ENCODE measurements at regions not wholly inside any gene's neighbourhood (a gene's known extent, or its start where the extent isn't known, plus 50 kb on each side); places are given as distances from the start of the nearest gene placed in this dataset.

- TF ChIP-seq CTCF (IDR thresholded peaks at IDR 0.05; ENCODE audit: control insufficient read depth, extremely low read depth, insufficient read depth), result no peak
- no peak for DNase-seq (ENCODE audit: low read depth)
- H3K4me3 ChIP-seq (ENCODE audit: low read depth, low read length), result no peak overlapping the region
Measured at GRCh38 chr3:180383332-180384020, 218.5 kb upstream of the TTC14 start.

GRCh38 chr3:180390313-180390712 is 211.7 kb upstream of the TTC14 start:
- H3K4me3 ChIP-seq (ENCODE audit: low read depth, low read length), result no peak overlapping the region
- TF ChIP-seq CTCF (IDR thresholded peaks at IDR 0.05; ENCODE audit: control insufficient read depth, extremely low read depth, insufficient read depth), result no peak
- no peak for DNase-seq (ENCODE audit: low read depth)

GRCh38 chr3:180391001-180391400 is 211.0 kb upstream of the TTC14 start:
- DNase-seq (ENCODE audit: low read depth), result no peak
- no peak for TF ChIP-seq CTCF (IDR thresholded peaks at IDR 0.05; ENCODE audit: control insufficient read depth, extremely low read depth, insufficient read depth)
- no peak overlapping the region for H3K4me3 ChIP-seq (ENCODE audit: low read depth, low read length)

GRCh38 chr3:180401226-180401625 is 200.7 kb upstream of the TTC14 start:
- no peak for DNase-seq (ENCODE audit: low read depth)
- no peak for TF ChIP-seq CTCF (IDR thresholded peaks at IDR 0.05; ENCODE audit: control insufficient read depth, extremely low read depth, insufficient read depth)
- no peak overlapping the region for H3K4me3 ChIP-seq (ENCODE audit: low read depth, low read length)

DNA sequence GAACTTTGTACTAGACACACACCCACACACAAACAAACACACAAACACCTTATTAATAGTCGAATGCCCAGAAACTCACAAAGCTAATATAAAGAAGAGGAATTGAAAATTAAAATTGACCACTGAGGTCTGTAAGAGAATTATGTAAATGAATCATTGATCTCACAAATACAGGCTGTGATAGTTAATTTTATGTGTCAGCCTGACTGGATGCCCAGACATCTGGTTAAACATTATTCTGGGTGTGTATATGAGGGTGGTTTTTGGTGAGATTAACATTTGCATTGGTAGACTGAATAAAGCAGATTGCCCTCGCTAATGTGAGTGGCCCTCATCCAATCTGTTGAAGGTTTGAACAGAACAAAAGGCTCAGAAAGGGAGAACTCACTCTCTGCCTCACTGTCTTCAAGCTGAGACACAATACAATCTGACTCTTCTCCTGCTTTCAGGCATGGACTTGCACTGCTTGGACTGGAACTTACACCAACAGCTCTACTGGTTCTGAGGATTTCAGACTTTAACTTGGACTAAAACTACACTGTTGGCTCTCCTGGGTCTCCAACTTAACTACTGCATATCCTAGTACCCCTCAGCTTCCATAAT is 199.4 kb upstream of the TTC14 start:
- no peak for DNase-seq (ENCODE audit: low read depth)
- TF ChIP-seq CTCF (IDR thresholded peaks at IDR 0.05; ENCODE audit: control insufficient read depth, extremely low read depth, insufficient read depth), result no peak
- no peak overlapping the region for H3K4me3 ChIP-seq (ENCODE audit: low read depth, low read length)

DNA sequence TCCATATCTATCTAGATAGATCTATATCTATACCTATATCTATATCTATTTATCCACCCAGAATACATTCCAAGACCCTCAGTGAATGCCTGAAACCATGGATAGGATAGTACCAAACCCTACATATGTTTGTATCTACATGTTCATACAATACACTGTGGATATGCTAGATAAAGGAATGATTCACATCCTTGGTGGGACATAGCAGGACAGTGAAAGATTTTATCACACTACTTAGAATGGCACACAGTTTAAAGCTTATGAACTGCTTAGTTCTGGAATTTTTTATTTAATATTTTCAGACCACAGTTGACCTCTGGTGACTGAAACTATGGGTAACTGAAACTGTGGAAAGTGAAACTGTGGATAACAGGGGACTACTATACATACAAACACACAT is 198.8 kb upstream of the TTC14 start:
- no peak for TF ChIP-seq CTCF (IDR thresholded peaks at IDR 0.05; ENCODE audit: control insufficient read depth, extremely low read depth, insufficient read depth)
- no peak for DNase-seq (ENCODE audit: low read depth)
- no peak overlapping the region for H3K4me3 ChIP-seq (ENCODE audit: low read depth, low read length)

- TF ChIP-seq CTCF (IDR thresholded peaks at IDR 0.05; ENCODE audit: control insufficient read depth, extremely low read depth, insufficient read depth), result no peak
- no peak for DNase-seq (ENCODE audit: low read depth)
- H3K4me3 ChIP-seq (ENCODE audit: low read depth, low read length), result no peak overlapping the region
Measured at GRCh38 chr3:180408654-180409053, 193.3 kb upstream of the TTC14 start.
